ENCODE measurements at regions not wholly inside any gene's neighbourhood (a gene's known extent, or its start where the extent isn't known, plus 50 kb on each side); places are given as distances from the start of the nearest gene placed in this dataset.

- peak overlapping the region in 2 of 4 donors; percentile 20 to 55 for H3K27ac ChIP-seq
- no peaks in the 10 kb centered on the region for H3K27me3 ChIP-seq
- H3K9me3 ChIP-seq, result no peaks in the 10 kb centered on the region
- no peaks in the 10 kb centered on the region for H3K36me3 ChIP-seq
- peaks cover 0 to 12% (median 0%) of the 10 kb centered on the region in 4 donors for H3K4me1 ChIP-seq
- no peak for TF ChIP-seq POLR2A (IDR thresholded peaks at IDR 0.05)
- TF ChIP-seq, protein P1, sequence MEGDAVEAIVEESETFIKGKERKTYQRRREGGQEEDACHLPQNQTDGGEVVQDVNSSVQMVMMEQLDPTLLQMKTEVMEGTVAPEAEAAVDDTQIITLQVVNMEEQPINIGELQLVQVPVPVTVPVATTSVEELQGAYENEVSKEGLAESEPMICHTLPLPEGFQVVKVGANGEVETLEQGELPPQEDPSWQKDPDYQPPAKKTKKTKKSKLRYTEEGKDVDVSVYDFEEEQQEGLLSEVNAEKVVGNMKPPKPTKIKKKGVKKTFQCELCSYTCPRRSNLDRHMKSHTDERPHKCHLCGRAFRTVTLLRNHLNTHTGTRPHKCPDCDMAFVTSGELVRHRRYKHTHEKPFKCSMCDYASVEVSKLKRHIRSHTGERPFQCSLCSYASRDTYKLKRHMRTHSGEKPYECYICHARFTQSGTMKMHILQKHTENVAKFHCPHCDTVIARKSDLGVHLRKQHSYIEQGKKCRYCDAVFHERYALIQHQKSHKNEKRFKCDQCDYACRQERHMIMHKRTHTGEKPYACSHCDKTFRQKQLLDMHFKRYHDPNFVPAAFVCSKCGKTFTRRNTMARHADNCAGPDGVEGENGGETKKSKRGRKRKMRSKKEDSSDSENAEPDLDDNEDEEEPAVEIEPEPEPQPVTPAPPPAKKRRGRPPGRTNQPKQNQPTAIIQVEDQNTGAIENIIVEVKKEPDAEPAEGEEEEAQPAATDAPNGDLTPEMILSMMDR (IDR thresholded peaks at IDR 0.05), result no peak
- H3K4me3 ChIP-seq, result no peak overlapping the region
- no peak for DNase-seq
Observed at GRCh38 chr9:21549251-21549765, 67.2 kb upstream of the IFNE start.

DNA sequence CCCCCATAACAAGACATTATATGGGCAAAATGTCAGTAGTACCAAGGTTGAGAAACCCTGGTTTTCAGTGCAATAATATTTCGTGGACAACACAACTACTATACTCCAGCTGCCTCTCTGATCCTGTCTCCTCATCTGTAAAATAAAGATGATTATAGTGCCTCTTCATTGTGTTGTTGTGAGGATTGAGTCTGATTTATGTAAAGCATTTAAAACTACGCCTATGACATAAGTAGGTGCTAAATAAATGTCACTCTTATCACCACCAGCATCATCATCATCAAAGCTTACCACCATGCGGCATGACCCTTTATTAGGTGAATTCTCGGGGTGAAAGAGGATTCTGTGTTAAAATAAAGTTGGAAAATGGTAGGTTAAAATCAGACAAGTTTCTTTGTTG is 67.8 kb upstream of the IFNE start:
- TF ChIP-seq, protein P1 (IDR thresholded peaks at IDR 0.05), result no peak
- no peak for TF ChIP-seq POLR2A (IDR thresholded peaks at IDR 0.05)
- H3K36me3 ChIP-seq, result no peaks in the 10 kb centered on the region
- no peaks in the 10 kb centered on the region for H3K27me3 ChIP-seq
- no peak overlapping the region for H3K4me3 ChIP-seq
- H3K9me3 ChIP-seq, result no peaks in the 10 kb centered on the region
- H3K4me1 ChIP-seq, result peaks cover 0 to 12% (median 0%) of the 10 kb centered on the region in 4 donors
- peak overlapping the region in 2 of 4 donors; percentile 20 to 55 for H3K27ac ChIP-seq
- no peak for DNase-seq

GRCh38 chr9:21550392-21550791 is 68.3 kb upstream of the IFNE start:
- H3K4me1 ChIP-seq, result peaks cover 0 to 12% (median 0%) of the 10 kb centered on the region in 4 donors
- TF ChIP-seq, protein P1 (IDR thresholded peaks at IDR 0.05), result no peak
- no peak for TF ChIP-seq POLR2A (IDR thresholded peaks at IDR 0.05)
- no peak for DNase-seq
- no peak overlapping the region for H3K4me3 ChIP-seq
- no peaks in the 10 kb centered on the region for H3K9me3 ChIP-seq
- no peaks in the 10 kb centered on the region for H3K27me3 ChIP-seq
- H3K36me3 ChIP-seq, result no peaks in the 10 kb centered on the region
- no peak overlapping the region for H3K27ac ChIP-seq

- no peak for DNase-seq
- Histone ChIP-seq H3K36me3 (no peaks in the 10 kb centered on the region), H3K4me1 (peaks cover 0 to 12% (median 0%) of the 10 kb centered on the region in 4 donors), H3K27me3 (no peaks in the 10 kb centered on the region), H3K27ac (peak overlapping the region in 2 of 4 donors; percentile 9 to 17), H3K4me3 (no peak overlapping the region), H3K9me3 (no peaks in the 10 kb centered on the region)
- no peak for TF ChIP-seq POLR2A (IDR thresholded peaks at IDR 0.05)
- TF ChIP-seq, protein P1 (IDR thresholded peaks at IDR 0.05), result no peak
Observed at GRCh38 chr9:21551401-21551800, 69.3 kb upstream of the IFNE start.

DNA sequence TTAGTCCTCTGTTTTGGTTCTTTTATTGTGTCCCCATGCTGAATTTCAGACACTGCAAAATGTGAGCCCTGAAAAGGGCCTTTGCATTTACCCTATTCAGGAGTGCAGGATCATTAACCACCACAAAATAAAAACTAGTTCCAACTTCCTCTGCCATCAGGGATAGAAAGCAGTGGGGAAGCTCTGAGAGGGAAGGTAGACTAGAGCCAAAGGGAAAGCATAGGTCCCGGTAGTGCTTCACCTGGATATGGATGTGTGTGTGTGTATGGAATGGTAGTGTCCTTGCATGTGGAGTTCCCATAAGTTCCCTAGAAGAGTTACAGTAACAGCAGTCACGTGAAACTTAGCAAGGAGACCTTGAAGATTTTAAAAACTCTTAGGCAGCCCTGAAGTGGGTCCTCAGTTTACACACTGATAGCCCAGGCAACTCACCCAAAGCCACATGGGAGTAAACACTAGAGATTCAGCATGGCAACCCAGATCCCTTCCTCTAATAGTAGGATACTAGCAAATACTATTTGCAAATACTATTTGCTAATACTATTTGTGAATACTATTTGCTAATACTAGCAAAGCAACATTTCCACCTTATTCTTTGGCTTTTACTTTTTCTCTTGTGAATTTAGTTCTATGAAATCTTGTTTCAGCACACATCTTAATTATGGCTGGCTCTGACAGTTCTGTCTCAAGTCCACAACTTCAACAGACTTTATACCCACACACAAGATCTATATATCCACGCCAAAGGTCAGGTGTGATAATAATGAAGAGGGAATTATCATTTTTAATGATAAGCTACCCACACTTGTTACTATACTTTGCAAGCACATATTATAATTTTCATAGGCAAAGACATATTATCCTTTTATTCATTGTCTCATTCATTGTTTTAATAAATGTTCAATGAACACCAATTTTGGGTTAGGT is 70.4 kb upstream of the IFNE start:
- no peaks in the 10 kb centered on the region for H3K27me3 ChIP-seq

More for the DNA sequence above, 70.4 kb upstream of the IFNE start:
- no peak for DNase-seq
- H3K9me3 ChIP-seq, result no peaks in the 10 kb centered on the region
- no peak for TF ChIP-seq POLR2A (IDR thresholded peaks at IDR 0.05)
- TF ChIP-seq, protein P1 (IDR thresholded peaks at IDR 0.05), result no peak
- H3K27ac ChIP-seq, result peak overlapping the region in 2 of 4 donors; percentile 51 to 57
- H3K4me3 ChIP-seq, result no peak overlapping the region
- H3K4me1 ChIP-seq, result peaks cover 0 to 12% (median 0%) of the 10 kb centered on the region in 4 donors
- no peaks in the 10 kb centered on the region for H3K36me3 ChIP-seq
